Left lung (tissue), 4 donors: ENCODE measurements at regions not wholly inside any gene's neighbourhood (a gene's known extent, or its start where the extent isn't known, plus 50 kb on each side); places are given as distances from the start of the nearest gene placed in this dataset.

Source experiments
- ATAC-seq: fragments of 200-7000 bp; cut with Tn5 transposase; one replicate; pipeline ENCODE4 v1.9.1; 2020; ENCODE audit warnings: moderate library complexity
- DNase-seq, 4 donors: peaks; one replicate each; pipeline ENCODE4 v3.0.0-alpha.2; 2013 to 2020
- H3K27ac ChIP-seq, 2 donors: fragments of 200-600 bp; sonication (generic) in 1 of 2; one replicate each; pipeline versions ENCODE4 v1.5.0 to v1.8.0; 2020 to 2021
- H3K27me3 ChIP-seq, 2 donors: fragments of 200-600 bp; sonication (generic) in 1 of 2; one replicate each; pipeline versions ENCODE4 v1.5.0 to v1.8.0; 2020 to 2021
- H3K36me3 ChIP-seq, 2 donors: fragments of 200-600 bp; sonication (generic) in 1 of 2; one replicate each; pipeline versions ENCODE4 v1.5.0 to v1.8.0; 2020 to 2021
- H3K4me1 ChIP-seq, 2 donors: fragments of 200-600 bp; one replicate each; pipeline ENCODE4 v1.8.0; 2021
- H3K4me3 ChIP-seq, 2 donors: fragments of 200-600 bp; sonication (generic) in 1 of 2; one replicate each; pipeline versions ENCODE4 v1.5.0 to v1.8.0; 2020 to 2021; ENCODE audit warnings: mild to moderate bottlenecking in 1 of 2
- H3K9me3 ChIP-seq, 2 donors: fragments of 200-600 bp; sonication (generic) in 1 of 2; one replicate each; pipeline versions ENCODE4 v1.5.0 to v1.8.0; 2020 to 2021
- CTCF ChIP-seq, 2 donors: fragments of 200-600 bp; sonication (generic) in 1 of 2; IDR thresholded peaks; one replicate each; pipeline versions ENCODE4 v1.5.0 to v1.8.0; 2021; ENCODE audit warnings: antibody characterized with exemption in 2 of 2
- intact Hi-C, 2 donors: fragments of 100-400 bp; cut with DNase I; formaldehyde crosslinking; loops; one replicate each; pipeline versions ENCODE4 v1.11.2 to v1.14.2; 2022
- donor health status: DM: no; HTN: yes; CAD: no.
- donor health status: DM: no; HTN: no; CAD: no.

DNA sequence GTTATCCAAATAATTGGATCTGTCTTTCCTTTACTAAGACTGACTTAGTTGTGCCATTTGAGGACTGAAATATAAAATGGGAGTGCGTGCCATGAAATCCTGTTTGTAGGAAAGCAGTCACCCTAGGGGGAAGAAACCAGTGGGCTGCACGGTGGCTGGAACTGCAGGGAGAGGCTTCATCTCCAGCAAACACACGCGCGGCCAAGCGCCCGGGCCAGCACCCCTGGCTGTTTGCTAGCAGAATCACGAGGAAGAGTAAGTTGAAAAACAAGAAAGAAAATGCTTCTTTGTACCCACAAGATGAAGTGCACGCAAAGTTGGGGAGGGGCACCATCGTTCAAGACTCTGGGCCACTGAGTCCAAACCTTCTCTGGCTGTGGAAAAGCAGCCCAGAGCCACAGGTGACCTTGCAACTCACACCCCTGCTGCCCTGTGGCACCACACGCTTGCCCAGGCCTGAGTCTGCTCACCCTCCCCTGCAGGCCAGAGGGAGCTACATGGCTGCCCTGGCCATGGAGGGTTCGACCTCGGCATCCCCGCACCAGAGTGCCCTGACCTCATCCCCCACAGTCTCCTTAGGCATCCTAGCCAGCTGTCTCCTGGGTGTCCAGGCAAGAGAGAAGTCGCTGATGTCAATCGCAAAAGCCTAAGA, 55.2 kb downstream of the IRX2 start:
- Histone ChIP-seq H3K27me3 (peaks cover 0 to 3% of the 10 kb centered on the region in 2 donors), H3K36me3 (no peaks in the 10 kb centered on the region), H3K27ac (no peak overlapping the region), H3K4me1 (no peaks in the 10 kb centered on the region), H3K9me3 (peaks cover 0 to 11% of the 10 kb centered on the region in 2 donors), H3K4me3 (no peak overlapping the region)
- DNase-seq (no peak), ATAC-seq (no peak)
- no peak for TF ChIP-seq CTCF (IDR thresholded peaks at IDR 0.05)
- intact Hi-C loops: no loop called here

DNA sequence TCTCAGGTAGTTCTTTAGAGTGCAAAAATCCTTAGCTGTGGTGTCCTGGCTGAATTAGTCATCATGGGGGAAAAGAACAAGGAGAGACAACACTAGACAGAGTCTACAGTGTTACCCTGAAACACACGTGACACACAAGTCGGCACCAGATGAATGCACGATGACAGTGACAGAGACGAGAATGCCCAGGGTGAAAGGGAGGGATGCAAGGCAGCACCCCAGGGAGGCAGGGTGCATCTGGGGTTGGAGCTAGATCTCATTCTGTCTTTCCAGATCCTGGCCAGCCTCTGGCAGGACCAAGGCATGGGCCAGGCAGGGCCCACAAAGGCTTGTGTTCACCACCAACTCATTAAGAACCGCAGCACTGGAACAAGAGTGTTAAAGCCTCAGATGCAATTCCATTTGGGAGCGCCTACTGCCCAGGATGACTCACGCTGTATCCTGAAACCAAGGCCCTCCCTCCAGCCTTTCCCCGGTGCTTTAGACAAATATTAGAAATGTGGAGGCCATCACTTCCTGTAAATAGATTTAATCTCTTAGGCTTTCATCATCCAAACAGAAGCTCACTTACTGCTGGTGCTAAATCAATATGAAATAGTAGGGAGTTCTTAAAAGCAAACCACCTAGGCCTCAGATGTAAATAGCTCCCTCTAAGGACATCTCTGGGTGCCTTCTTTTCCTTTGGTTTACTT, 56.1 kb downstream of the IRX2 start:
- Histone ChIP-seq H3K27ac (no peak overlapping the region), H3K36me3 (no peaks in the 10 kb centered on the region), H3K9me3 (peaks cover 0 to 11% of the 10 kb centered on the region in 2 donors), H3K4me1 (no peaks in the 10 kb centered on the region), H3K4me3 (no peak overlapping the region), H3K27me3 (no peaks in the 10 kb centered on the region)
- intact Hi-C loops: no loop called here
- no peak for TF ChIP-seq CTCF (IDR thresholded peaks at IDR 0.05)
- ATAC-seq (no peak), DNase-seq (no peak)

DNA sequence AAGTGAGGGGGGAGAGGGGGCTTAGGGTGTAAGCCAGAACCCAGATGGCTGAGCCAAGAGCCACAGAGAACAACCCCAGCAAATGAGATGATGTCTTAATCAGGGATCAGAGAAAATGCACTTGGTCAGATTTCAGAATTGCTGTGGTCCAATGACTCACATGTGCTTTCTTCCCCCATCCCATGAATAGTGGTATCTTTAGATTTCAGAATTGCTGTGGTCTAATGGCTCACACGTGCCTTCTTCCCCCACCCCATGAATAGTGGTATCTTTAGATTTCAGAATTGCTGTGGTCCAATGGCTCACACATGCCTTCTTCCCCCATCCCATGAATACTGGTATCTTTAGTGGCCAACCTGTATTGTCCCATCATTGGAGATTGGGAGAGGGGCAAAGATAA, 59.9 kb downstream of the IRX2 start:
- no peaks in the 10 kb centered on the region for H3K36me3 ChIP-seq
- peaks cover 0 to 11% of the 10 kb centered on the region in 2 donors for H3K9me3 ChIP-seq
- H3K4me1 ChIP-seq: no peaks in the 10 kb centered on the region
- no peak overlapping the region for H3K4me3 ChIP-seq
- intact Hi-C loops: no loop called here
- ATAC-seq: no peak
- TF ChIP-seq CTCF (IDR thresholded peaks at IDR 0.05): no peak
- no peaks in the 10 kb centered on the region for H3K27me3 ChIP-seq
- no peak overlapping the region for H3K27ac ChIP-seq
- DNase-seq: no peak

- no peak for TF ChIP-seq CTCF (IDR thresholded peaks at IDR 0.05)
- no peak overlapping the region for H3K4me3 ChIP-seq
- intact Hi-C loops: no loop called here
These were observed 61.2 kb downstream of the IRX2 start for GRCh38 chr5:2690293-2690692.

DNA sequence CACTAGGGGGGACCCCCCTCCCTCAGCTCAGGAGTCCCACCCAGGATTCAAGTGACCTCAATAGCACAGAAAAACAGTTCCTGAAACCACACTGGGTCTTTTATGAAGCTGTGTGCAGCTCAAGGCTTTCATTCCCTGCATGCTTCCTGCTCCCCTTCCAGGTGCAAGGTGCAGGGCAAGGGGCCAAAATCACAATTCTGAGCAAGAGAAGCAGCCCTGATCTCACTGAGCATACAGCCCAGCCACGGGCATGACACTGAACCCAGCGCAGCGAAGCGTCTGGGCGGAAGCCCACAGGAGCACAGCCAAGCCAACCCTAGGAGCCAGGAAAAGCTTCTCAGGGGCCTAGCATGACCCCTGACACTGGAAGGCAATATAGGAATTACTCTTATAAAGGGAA, 62.9 kb downstream of the IRX2 start:
- peaks cover 0 to 11% of the 10 kb centered on the region in 2 donors for H3K9me3 ChIP-seq
- no peaks in the 10 kb centered on the region for H3K36me3 ChIP-seq
- no peaks in the 10 kb centered on the region for H3K4me1 ChIP-seq
- ATAC-seq (no peak), DNase-seq (no peak)
- no peak for TF ChIP-seq CTCF (IDR thresholded peaks at IDR 0.05)
- H3K4me3 ChIP-seq: no peak overlapping the region
- H3K27me3 ChIP-seq: no peaks in the 10 kb centered on the region
- no peak overlapping the region for H3K27ac ChIP-seq
- intact Hi-C loops: no loop called here

More at GRCh38 chr5:2690293-2690692, 61.2 kb downstream of the IRX2 start:
- DNase-seq (no peak), ATAC-seq (no peak)
- Histone ChIP-seq H3K27ac (no peak overlapping the region), H3K36me3 (no peaks in the 10 kb centered on the region), H3K9me3 (peaks cover 0 to 11% of the 10 kb centered on the region in 2 donors), H3K4me1 (no peaks in the 10 kb centered on the region), H3K27me3 (no peaks in the 10 kb centered on the region)
